Spinal cord (tissue), 9 donors: ENCODE measurements at regions not wholly inside any gene's neighbourhood (a gene's known extent, or its start where the extent isn't known, plus 50 kb on each side); places are given as distances from the start of the nearest gene placed in this dataset.

ENCODE experiments used
- DNase-seq, 6 donors: peaks; one replicate each; pipeline versions ENCODE4 v3.0.0 to v3.0.0-alpha.2; 2013 to 2015; ENCODE audit warnings: low spot score in 6 of 6, low read depth in 4 of 6
- H3K27ac ChIP-seq: one replicate; pipeline ENCODE4 v1.5.1; 2013; ENCODE audit warnings: low read depth, low read length, control low read depth
- H3K27me3 ChIP-seq: one replicate; pipeline ENCODE4 v1.6.1; 2013; ENCODE audit warnings: low read length; ENCODE audit not compliant: control insufficient read depth, insufficient read depth
- H3K36me3 ChIP-seq: one replicate; pipeline ENCODE4 v1.6.1; 2013; ENCODE audit warnings: low read length; ENCODE audit not compliant: control insufficient read depth, insufficient read depth
- H3K4me1 ChIP-seq: one replicate; pipeline ENCODE4 v1.6.1; 2013; ENCODE audit warnings: low read length; ENCODE audit not compliant: control insufficient read depth, insufficient read depth
- H3K4me3 ChIP-seq: one replicate; pipeline ENCODE4 v1.5.1; 2013; ENCODE audit warnings: low read depth, low read length, control low read depth
- H3K9me3 ChIP-seq: one replicate; pipeline ENCODE4 v1.6.1; 2013; ENCODE audit warnings: low read length; ENCODE audit not compliant: control insufficient read depth, insufficient read depth
- WGBS: methylation state at CpG from one replicate; pipeline ENCODE4 v1.1.5; 2013; ENCODE audit warnings: missing lambda C conversion rate; ENCODE audit not compliant: insufficient coverage; 5-methylcytosine and 5-hydroxymethylcytosine counted together
- donor health status: healthy.

- no peak for DNase-seq
- no peaks in the 10 kb centered on the region for H3K36me3 ChIP-seq
- no CpG with 5 or more reads among the region's 3 CpGs for WGBS
- no peaks in the 10 kb centered on the region for H3K9me3 ChIP-seq
- H3K27ac ChIP-seq, result no peak overlapping the region
- no peaks in the 10 kb centered on the region for H3K27me3 ChIP-seq
- H3K4me1 ChIP-seq, result no peaks in the 10 kb centered on the region
- H3K4me3 ChIP-seq, result no peak overlapping the region
Measured at GRCh38 chr4:60002603-60003337, 1197.4 kb upstream of the ADGRL3 start.

- Histone ChIP-seq H3K9me3 (no peaks in the 10 kb centered on the region), H3K36me3 (no peaks in the 10 kb centered on the region), H3K27me3 (no peaks in the 10 kb centered on the region), H3K4me1 (no peaks in the 10 kb centered on the region), H3K27ac (no peak overlapping the region), H3K4me3 (no peak overlapping the region)
- WGBS, result no CpG with 5 or more reads among the region's 2 CpGs
- DNase-seq, result no peak
Measured at GRCh38 chr4:60013464-60014184, 1186.5 kb upstream of the ADGRL3 start.

GRCh38 chr4:60016971-60017370, 1183.2 kb upstream of the ADGRL3 start:
- Histone ChIP-seq H3K4me1 (no peaks in the 10 kb centered on the region), H3K9me3 (no peaks in the 10 kb centered on the region), H3K36me3 (no peaks in the 10 kb centered on the region), H3K27me3 (no peaks in the 10 kb centered on the region), H3K4me3 (no peak overlapping the region), H3K27ac (no peak overlapping the region)
- peak in 1 of 6 donors; percentile 22 for DNase-seq
- WGBS, result no CpG with 5 or more reads among the region's 1 CpG

GRCh38 chr4:60019180-60019579, 1180.9 kb upstream of the ADGRL3 start:
- Histone ChIP-seq H3K36me3 (no peaks in the 10 kb centered on the region), H3K4me1 (no peaks in the 10 kb centered on the region), H3K27ac (no peak overlapping the region), H3K9me3 (no peaks in the 10 kb centered on the region), H3K27me3 (no peaks in the 10 kb centered on the region), H3K4me3 (no peak overlapping the region)
- 100% methylated on average over 1 of the region's 2 CpGs for whole genome bisulfite sequencing
- no peak for DNase-seq

- no CpG with 5 or more reads among the region's 1 CpG for WGBS
- DNase-seq, result no peak
- H3K9me3 ChIP-seq, result no peaks in the 10 kb centered on the region
Measured at GRCh38 chr4:60019946-60020345, 1180.2 kb upstream of the ADGRL3 start.

GRCh38 chr4:60020389-60020788, 1179.7 kb upstream of the ADGRL3 start:
- Histone ChIP-seq H3K9me3 (no peaks in the 10 kb centered on the region), H3K4me1 (no peaks in the 10 kb centered on the region), H3K36me3 (no peaks in the 10 kb centered on the region), H3K4me3 (no peak overlapping the region), H3K27me3 (no peaks in the 10 kb centered on the region), H3K27ac (no peak overlapping the region)
- WGBS, result 56% methylated on average over 1 of the region's 4 CpGs
- no peak for DNase-seq

More at GRCh38 chr4:60019946-60020345, 1180.2 kb upstream of the ADGRL3 start:
- Histone ChIP-seq H3K4me1 (no peaks in the 10 kb centered on the region), H3K4me3 (no peak overlapping the region), H3K27me3 (no peaks in the 10 kb centered on the region), H3K27ac (no peak overlapping the region), H3K36me3 (no peaks in the 10 kb centered on the region)

- Histone ChIP-seq H3K36me3 (no peaks in the 10 kb centered on the region), H3K4me1 (no peaks in the 10 kb centered on the region), H3K4me3 (no peak overlapping the region), H3K27me3 (no peaks in the 10 kb centered on the region), H3K27ac (no peak overlapping the region), H3K9me3 (no peaks in the 10 kb centered on the region)
- DNase-seq, result no peak
- 78% methylated on average over 6 of the region's 6 CpGs for WGBS
Measured at GRCh38 chr4:60033826-60034225, 1166.3 kb upstream of the ADGRL3 start.

GRCh38 chr4:60034361-60034760, 1165.8 kb upstream of the ADGRL3 start:
- DNase-seq, result peak in 2 of 6 donors; percentile 10 to 18
- no peak overlapping the region for H3K4me3 ChIP-seq
- no peaks in the 10 kb centered on the region for H3K27me3 ChIP-seq
- 60% methylated on average over 3 of the region's 6 CpGs for WGBS
- H3K4me1 ChIP-seq, result no peaks in the 10 kb centered on the region
- H3K27ac ChIP-seq, result no peak overlapping the region
- H3K36me3 ChIP-seq, result no peaks in the 10 kb centered on the region
- no peaks in the 10 kb centered on the region for H3K9me3 ChIP-seq

GRCh38 chr4:60039908-60040307, 1160.2 kb upstream of the ADGRL3 start:
- WGBS, result 77% methylated on average over 2 of the region's 2 CpGs
- Histone ChIP-seq H3K27me3 (no peaks in the 10 kb centered on the region), H3K36me3 (no peaks in the 10 kb centered on the region), H3K9me3 (no peaks in the 10 kb centered on the region), H3K4me3 (no peak overlapping the region), H3K4me1 (no peaks in the 10 kb centered on the region), H3K27ac (no peak overlapping the region)
- no peak for DNase-seq

- Histone ChIP-seq H3K36me3 (no peaks in the 10 kb centered on the region), H3K4me3 (no peak overlapping the region), H3K4me1 (no peaks in the 10 kb centered on the region), H3K27ac (no peak overlapping the region), H3K27me3 (no peaks in the 10 kb centered on the region), H3K9me3 (no peaks in the 10 kb centered on the region)
- no peak for DNase-seq
- 89% methylated on average over 15 of the region's 15 CpGs for WGBS
Measured at GRCh38 chr4:60042231-60042652, 1157.9 kb upstream of the ADGRL3 start.
